H1 (cell line): ENCODE measurements at regions not wholly inside any gene's neighbourhood (a gene's known extent, or its start where the extent isn't known, plus 50 kb on each side); places are given as distances from the start of the nearest gene placed in this dataset.

ENCODE experiments used
- CTCF ChIA-PET: fragments of 300-600 bp; sonication (Branson Sonifier 250); formaldehyde crosslinking; loops from one replicate; lab custom pipeline; 2021; ENCODE audit not compliant: partially characterized antibody; lab: Charles Lee
- POLR2A ChIA-PET: fragments of 300-600 bp; sonication (Branson Sonifier 250); formaldehyde crosslinking; loops from one replicate; lab custom pipeline; 2021; ENCODE audit warnings: inconsistent platforms; ENCODE audit not compliant: partially characterized antibody; lab: Charles Lee
- DNase-seq, 2 experiments: peaks; one replicate each; pipeline versions ENCODE4 v3.0.0 to v3.0.0-alpha.2; 2010 to 2022; ENCODE audit warnings: low spot score in 2 of 2, low read depth in 1 of 2, mixed read lengths in 1 of 2
- FAIRE-seq: peaks from 2 replicates; lab custom pipeline; 2011; peaks lifted over from hg19 to GRCh38; lab: Jason Lieb, UNC
- H2AFZ ChIP-seq: 2 replicates; pipeline ENCODE4 v1.8.1; 2012; ENCODE audit warnings: low read length, inconsistent platforms
- H2AK5ac ChIP-seq: 2 replicates; pipeline ENCODE4 v1.6.1; 2013; ENCODE audit warnings: low read depth, low read length
- H2BK120ac ChIP-seq: replicated peaks from 2 replicates; pipeline ENCODE3; 2013; ENCODE audit warnings: low read depth, low read length, inconsistent platforms
- H2BK12ac ChIP-seq: 2 replicates; pipeline ENCODE4 v1.6.1; 2013; ENCODE audit warnings: low read depth, low read length
- H2BK15ac ChIP-seq: 2 replicates; pipeline ENCODE4 v1.6.1; 2013; ENCODE audit warnings: low read length
- H2BK20ac ChIP-seq: 2 replicates; pipeline ENCODE4 v1.6.1; 2013; ENCODE audit warnings: low read length
- H2BK5ac ChIP-seq: 2 replicates; pipeline ENCODE4 v1.6.1; 2013; ENCODE audit warnings: low read depth, low read length
- H3K14ac ChIP-seq: 2 replicates; pipeline ENCODE4 v1.6.1; 2013; ENCODE audit warnings: inconsistent platforms; ENCODE audit not compliant: insufficient read length
- H3K18ac ChIP-seq: 2 replicates; pipeline ENCODE4 v1.6.1; 2013; ENCODE audit warnings: low read length; ENCODE audit errors: extremely low read depth
- H3K23ac ChIP-seq: 2 replicates; pipeline ENCODE4 v1.6.1; 2013; ENCODE audit warnings: inconsistent platforms; ENCODE audit not compliant: insufficient read length
- H3K23me2 ChIP-seq: 2 replicates; pipeline ENCODE4 v1.6.1; 2013; ENCODE audit warnings: low read depth, low read length
- H3K27ac ChIP-seq: 2 replicates; pipeline ENCODE4 v1.6.1; 2011; ENCODE audit warnings: low read depth, low read length, inconsistent platforms
- H3K27me3 ChIP-seq, 4 experiments: replicated peaks in 1 of 4; 1 replicate in 1 of 4; 2 replicates in 3 of 4; pipeline versions ENCODE4 v1.6.1 to v1.8.1; 2011 to 2013; ENCODE audit warnings: low read length in 3 of 4, mild to moderate bottlenecking in 3 of 4, inconsistent platforms in 2 of 4, mixed read lengths in 2 of 4, moderate library complexity in 1 of 4; ENCODE audit not compliant: control insufficient read depth in 3 of 4, insufficient read depth in 3 of 4; ENCODE audit errors: extremely low read depth in 1 of 4
- H3K36me3 ChIP-seq, 4 experiments: 2 replicates each; pipeline versions ENCODE4 v1.6.1 to v1.8.1; 2011 to 2013; ENCODE audit warnings: mild to moderate bottlenecking in 4 of 4, low read length in 3 of 4, moderate library complexity in 2 of 4, control low read depth in 1 of 4, inconsistent platforms in 1 of 4; ENCODE audit not compliant: insufficient read depth in 4 of 4, control insufficient read depth in 2 of 4
- H3K4ac ChIP-seq: replicated peaks from 2 replicates; pipeline ENCODE3; 2013; ENCODE audit warnings: low read length, low read depth, mixed read lengths, inconsistent platforms; ENCODE audit not compliant: insufficient read length
- H3K4me1 ChIP-seq, 4 experiments: replicated peaks in 1 of 4; 1 replicate in 1 of 4; 2 replicates in 3 of 4; pipeline versions ENCODE4 v1.6.1 to v1.8.1; 2011 to 2013; ENCODE audit warnings: low read length in 3 of 4, inconsistent platforms in 2 of 4, mixed read lengths in 1 of 4; ENCODE audit not compliant: insufficient read depth in 4 of 4, control insufficient read depth in 3 of 4
- H3K4me2 ChIP-seq, 2 experiments: 2 replicates each; pipeline versions ENCODE4 v1.6.1 to v1.8.1; 2011 to 2013; ENCODE audit warnings: low read depth in 2 of 2, low read length in 2 of 2, control low read depth in 1 of 2, inconsistent platforms in 1 of 2, mild to moderate bottlenecking in 1 of 2; ENCODE audit not compliant: insufficient read depth in 1 of 2
- H3K4me3 ChIP-seq, 4 experiments: fragments of 200-600, 300-600 bp in 1 of 4; sonication (generic), shearing (Covaris generic), sonication (Bioruptor Twin) in 1 of 4; 2 replicates each; pipeline versions ENCODE4 v1.5.1 to v1.8.1; 2011 to 2016; ENCODE audit warnings: low read length in 4 of 4, low read depth in 3 of 4, control low read depth in 2 of 4, inconsistent platforms in 2 of 4, mild to moderate bottlenecking in 2 of 4, mixed read lengths in 1 of 4, moderate library complexity in 1 of 4; ENCODE audit not compliant: insufficient read depth in 2 of 4; ENCODE audit errors: extremely low read depth in 1 of 4
- H3K56ac ChIP-seq: replicated peaks from 2 replicates; pipeline ENCODE3; 2013; ENCODE audit warnings: low read depth, mild to moderate bottlenecking, mixed read lengths, low read length, inconsistent platforms; ENCODE audit not compliant: insufficient read length
- H3K79me1 ChIP-seq: 2 replicates; pipeline ENCODE4 v1.6.1; 2013; ENCODE audit warnings: low read depth, low read length, control low read depth
- H3K79me2 ChIP-seq, 2 experiments: 2 replicates each; pipeline versions ENCODE4 v1.6.1 to v1.8.1; 2012 to 2013; ENCODE audit warnings: low read length in 2 of 2, mild to moderate bottlenecking in 2 of 2, inconsistent platforms in 1 of 2; ENCODE audit not compliant: insufficient read depth in 2 of 2, control insufficient read depth in 1 of 2
- H3K9ac ChIP-seq, 4 experiments: replicated peaks in 1 of 4; 1 replicate in 1 of 4; 2 replicates in 3 of 4; pipeline versions ENCODE4 v1.6.1 to v1.8.1; 2011 to 2013; ENCODE audit warnings: low read depth in 3 of 4, low read length in 3 of 4, control low read depth in 2 of 4, mild to moderate bottlenecking in 2 of 4, moderate library complexity in 2 of 4, inconsistent platforms in 1 of 4; ENCODE audit errors: extremely low read depth in 1 of 4
- H3K9me3 ChIP-seq, 2 experiments: 2 replicates each; pipeline versions ENCODE4 v1.6.1 to v1.8.1; 2012 to 2013; ENCODE audit warnings: mild to moderate bottlenecking in 2 of 2, moderate library complexity in 2 of 2, control low read depth in 1 of 2, inconsistent platforms in 1 of 2, low read depth in 1 of 2, low read length in 1 of 2, mixed read lengths in 1 of 2; ENCODE audit not compliant: insufficient read depth in 2 of 2
- H4K20me1 ChIP-seq, 2 experiments: replicated peaks in 1 of 2; 2 replicates each; pipeline versions ENCODE3 to v1.8.1; 2011 to 2013; ENCODE audit warnings: inconsistent platforms in 2 of 2, low read length in 2 of 2, mild to moderate bottlenecking in 1 of 2; ENCODE audit not compliant: insufficient read depth in 2 of 2, control insufficient read depth in 1 of 2
- H4K5ac ChIP-seq: 2 replicates; pipeline ENCODE4 v1.6.1; 2013; ENCODE audit warnings: low read length, low read depth, mixed read lengths, inconsistent platforms; ENCODE audit not compliant: insufficient read length
- H4K8ac ChIP-seq: 2 replicates; pipeline ENCODE4 v1.8.0; 2013; ENCODE audit warnings: mild to moderate bottlenecking, moderate library complexity, low read length, inconsistent platforms; ENCODE audit not compliant: insufficient read depth; ENCODE audit errors: extremely low read depth
- H4K91ac ChIP-seq: replicated peaks from 2 replicates; pipeline ENCODE3; 2013; ENCODE audit warnings: low read length, mixed read lengths, inconsistent platforms; ENCODE audit not compliant: insufficient read length
- BCL11A ChIP-seq, 2 experiments: IDR thresholded peaks; one replicate each; pipeline ENCODE4 v1.6.1; 2011; ENCODE audit warnings: low read depth in 2 of 2, low read length in 2 of 2, mild to moderate bottlenecking in 2 of 2
- CBX5 ChIP-seq: fragments of 300-800, 300-1000 bp; sonication (generic); IDR thresholded peaks from 2 replicates; pipeline ENCODE4 v1.7.1; 2016; ENCODE audit warnings: antibody characterized with exemption, low read length, low read depth
- CEBPB ChIP-seq: IDR thresholded peaks from 2 replicates; pipeline ENCODE4 v1.6.1; 2012; ENCODE audit warnings: low read depth, low read length
- EZH2 ChIP-seq: fragments of 200-600 bp; sonication (generic); IDR thresholded peaks from 2 replicates; pipeline ENCODE4 v1.7.1; 2012; ENCODE audit warnings: low read depth, mild to moderate bottlenecking, moderate library complexity, low read length, inconsistent platforms; ENCODE audit not compliant: severe bottlenecking
- GABPA ChIP-seq: IDR thresholded peaks from 2 replicates; pipeline ENCODE4 v1.6.1; 2011; ENCODE audit warnings: mild to moderate bottlenecking, low read length, moderate library complexity, borderline replicate concordance; ENCODE audit not compliant: insufficient read depth
- GTF2F1 ChIP-seq: IDR thresholded peaks from 2 replicates; pipeline ENCODE4 v1.6.1; 2012; ENCODE audit warnings: low read depth, low read length, improper control_type of control experiment, borderline replicate concordance
- HDAC2 ChIP-seq, 2 experiments: fragments of 300-600 bp in 1 of 2; sonication (generic) in 1 of 2; IDR thresholded peaks; 2 replicates each; pipeline ENCODE4 v1.6.1; 2011 to 2012; ENCODE audit warnings: low read depth in 2 of 2, low read length in 2 of 2, mild to moderate bottlenecking in 2 of 2, moderate library complexity in 2 of 2, borderline replicate concordance in 1 of 2, inconsistent platforms in 1 of 2
- KDM4A ChIP-seq: IDR thresholded peaks from one replicate; pipeline ENCODE4 v1.7.1; 2012; ENCODE audit warnings: low read depth, mild to moderate bottlenecking, moderate library complexity, low read length, inconsistent platforms; ENCODE audit not compliant: severe bottlenecking
- RBBP5 ChIP-seq: IDR thresholded peaks from 2 replicates; pipeline ENCODE4 v1.7.1; 2012; ENCODE audit warnings: low read depth, mild to moderate bottlenecking, inconsistent platforms, low read length, moderate library complexity, borderline replicate concordance
- WGBS, 2 experiments: shearing (Covaris generic) in 1 of 2; methylation state at CpG; one replicate each; pipeline versions ENCODE4 v1.1.6 to v1.1.7; 2013 to 2015; ENCODE audit warnings: low lambda C conversion rate in 2 of 2, mixed read lengths in 2 of 2, inconsistent platforms in 1 of 2, low coverage in 1 of 2, missing lambda C conversion rate in 1 of 2; ENCODE audit not compliant: insufficient replicate concordance in 2 of 2, insufficient coverage in 1 of 2, insufficient read length in 1 of 2; ENCODE audit errors: extremely low coverage in 1 of 2, missing lambda C conversion rate in 1 of 2; 5-methylcytosine and 5-hydroxymethylcytosine counted together

- no peak overlapping the region for H3K27ac ChIP-seq
- H3K79me1 ChIP-seq = no peaks in the 10 kb centered on the region
- H2BK5ac ChIP-seq = no peak overlapping the region
- H3K9ac ChIP-seq = no peak overlapping the region
- H3K79me2 ChIP-seq = no peaks in the 10 kb centered on the region
- no peak overlapping the region for H2BK120ac ChIP-seq
- no peaks in the 10 kb centered on the region for H3K36me3 ChIP-seq
- no peak overlapping the region for H4K8ac ChIP-seq
- CTCF ChIA-PET = no interaction called here
- no peak overlapping the region for H2BK20ac ChIP-seq
- no peak overlapping the region for H2AFZ ChIP-seq
- H4K20me1 ChIP-seq = no peaks in the 10 kb centered on the region
- no peak overlapping the region for H4K5ac ChIP-seq
- POLR2A ChIA-PET = no interaction called here
- H4K91ac ChIP-seq = no peak overlapping the region
- no peaks in the 10 kb centered on the region for H3K9me3 ChIP-seq
- H2AK5ac ChIP-seq = no peak overlapping the region
- WGBS, 2 experiments = 87% methylated on average over 3 of the region's 3 CpGs; no CpG with 5 or more reads in 1 of the 2 experiments
- H3K4me3 ChIP-seq = no peak overlapping the region
- no peak overlapping the region for H3K14ac ChIP-seq
- no peak overlapping the region for H2BK15ac ChIP-seq
- no peak overlapping the region for H3K18ac ChIP-seq
- no peak overlapping the region for H3K56ac ChIP-seq
- H3K27me3 ChIP-seq = no peaks in the 10 kb centered on the region
- H2BK12ac ChIP-seq = no peak overlapping the region
- TF ChIP-seq GTF2F1 = no peak
- no peak for TF ChIP-seq RBBP5
- TF ChIP-seq CBX5 = no peak
- TF ChIP-seq HDAC2 (IDR thresholded peaks at IDR 0.05; ENCODE audit: borderline replicate concordance in 1 of 2, low read depth in 2 of 2, low read length in 2 of 2) = no peak
- TF ChIP-seq BCL11A (IDR thresholded peaks at IDR 0.05; ENCODE audit: low read depth in 2 of 2, low read length in 2 of 2) = no peak
- no peak for TF ChIP-seq CEBPB
- no peak for TF ChIP-seq EZH2
- TF ChIP-seq GABPA = no peak
- no peak for TF ChIP-seq KDM4A
- TF ChIP-seq, all 59 proteins: peak for 0
- Histone ChIP-seq H3K23me2 (no peaks in the 10 kb centered on the region), H3K23ac (no peak overlapping the region), H3K4me2 (no peak overlapping the region), H3K4ac (no peak overlapping the region), H3K4me1 (peaks cover 0 to 2% (median 0%) of the 10 kb centered on the region in 4 experiments; a peak in 1 of 7 replicates)
- FAIRE-seq (no peak), DNase-seq (no peak)
Observed at GRCh38 chr2:48173141-48173540, 141.3 kb upstream of the FOXN2 start.
